NB4 (cell line): ENCODE measurements at regions not wholly inside any gene's neighbourhood (a gene's known extent, or its start where the extent isn't known, plus 50 kb on each side); places are given as distances from the start of the nearest gene placed in this dataset.

Source experiments
- CTCF ChIP-seq: IDR thresholded peaks from one replicate; pipeline ENCODE4 v1.5.1; 2012; ENCODE audit warnings: low read depth, low read length
- MAX ChIP-seq: IDR thresholded peaks from 2 replicates; pipeline ENCODE4 v1.6.1; 2011; ENCODE audit warnings: low read depth, low read length

GRCh38 chr4:3386526-3386925 lies 55.2 kb upstream of the HGFAC start:
- TF ChIP-seq MAX (no peak), CTCF (no peak)
